HepG2 (cell line): ENCODE measurements at regions not wholly inside any gene's neighbourhood (a gene's known extent, or its start where the extent isn't known, plus 50 kb on each side); places are given as distances from the start of the nearest gene placed in this dataset.

Source experiments
- ATAC-seq: fragments of 200-7000 bp; cut with Tn5 transposase; 3 replicates; pipeline ENCODE4 v1.9.1; 2020; ENCODE audit warnings: mild to moderate bottlenecking, moderate library complexity
- BruUV-seq: library from RNA; stranded (reverse); fragments of 400-500 nt; replicated peaks from 2 replicates; lab custom pipeline; 2021; lab: Mats Ljungman, UMichigan
- CTCF ChIA-PET: fragments of 300-600 bp; formaldehyde crosslinking; extraction: SDS; loops from one replicate; lab custom pipeline; 2021; ENCODE audit warnings: low total read pairs, inconsistent platforms, low intra/inter-chr PET ratio; lab: Yijun Ruan, JAX
- POLR2A ChIA-PET: fragments of 350-600 bp; sonication (Branson Sonifier 250); formaldehyde crosslinking; loops from one replicate; lab custom pipeline; 2020; ENCODE audit warnings: antibody characterized with exemption, inconsistent platforms; lab: Yijun Ruan, JAX
- DNase-seq: peaks from one replicate; pipeline ENCODE4 v3.0.0-alpha.2; 2015; ENCODE audit warnings: low spot score
- FAIRE-seq: peaks from 3 replicates; lab custom pipeline; 2011; peaks lifted over from hg19 to GRCh38; lab: Jason Lieb, UNC
- H2AFZ ChIP-seq: one replicate; pipeline ENCODE4 v1.6.1; 2011; ENCODE audit warnings: low read length, inconsistent platforms
- H3K27ac ChIP-seq: fragments of 300-600 bp; 3 replicates; pipeline ENCODE4 v1.8.0; 2011; ENCODE audit warnings: mixed run types, mild to moderate bottlenecking, mixed read lengths, low read length, inconsistent platforms; ENCODE audit not compliant: insufficient read depth; ENCODE audit errors: extremely low read length
- H3K27me3 ChIP-seq, 2 experiments: fragments of 200-600 bp in 1 of 2; 2 replicates in 1 of 2; 3 replicates in 1 of 2; pipeline versions ENCODE4 v1.6.0 to v1.8.0; 2011; ENCODE audit warnings: low read length in 2 of 2, mild to moderate bottlenecking in 2 of 2, moderate library complexity in 2 of 2, inconsistent platforms in 1 of 2; ENCODE audit not compliant: insufficient read depth in 2 of 2, control insufficient read depth in 1 of 2
- H3K36me3 ChIP-seq, 2 experiments: fragments of 200-600 bp in 1 of 2; replicated peaks in 1 of 2; 2 replicates in 1 of 2; 3 replicates in 1 of 2; pipeline versions ENCODE4 v1.5.1 to v1.8.0; 2011; ENCODE audit warnings: low read length in 2 of 2, inconsistent platforms in 1 of 2; ENCODE audit not compliant: insufficient read depth in 2 of 2, control insufficient read depth in 1 of 2
- H3K4me1 ChIP-seq: 2 replicates; pipeline ENCODE4 v1.5.1; 2012; ENCODE audit warnings: low read length, inconsistent platforms; ENCODE audit not compliant: insufficient read depth
- H3K4me2 ChIP-seq: 2 replicates; pipeline ENCODE4 v1.6.0; 2011; ENCODE audit warnings: low read depth, low read length, inconsistent platforms
- H3K4me3 ChIP-seq, 3 experiments: fragments of 200-600 bp in 1 of 3; sonication (generic), shearing (Covaris generic) in 1 of 3; replicated peaks in 1 of 3; 2 replicates each; pipeline ENCODE4 v1.5.1; 2011 to 2016; ENCODE audit warnings: low read length in 3 of 3, inconsistent platforms in 2 of 3, low read depth in 2 of 3, mild to moderate bottlenecking in 2 of 3, control low read depth in 1 of 3, mixed read lengths in 1 of 3; ENCODE audit not compliant: insufficient read depth in 1 of 3
- H3K79me2 ChIP-seq: one replicate; pipeline ENCODE4 v1.6.1; 2011; ENCODE audit warnings: low read length, inconsistent platforms; ENCODE audit not compliant: insufficient read depth
- H3K9ac ChIP-seq: 2 replicates; pipeline ENCODE4 v1.6.0; 2011; ENCODE audit warnings: mild to moderate bottlenecking, low read depth, low read length, inconsistent platforms; ENCODE audit not compliant: insufficient read depth
- H3K9me3 ChIP-seq: 2 replicates; pipeline ENCODE4 v1.5.1; 2012; ENCODE audit warnings: mild to moderate bottlenecking, low read length
- H4K20me1 ChIP-seq: 2 replicates; pipeline ENCODE4 v1.6.0; 2011; ENCODE audit warnings: inconsistent platforms, mild to moderate bottlenecking, low read length, moderate library complexity; ENCODE audit not compliant: insufficient read depth
- NAIF1 ChIP-seq: sonication (generic); formaldehyde crosslinking; IDR thresholded peaks from 2 replicates; pipeline ENCODE4 v1.5.0; 2020; ENCODE audit warnings: mild to moderate bottlenecking, missing genetic modification reagents, borderline replicate concordance
- NR2F2 ChIP-seq: IDR thresholded peaks from 2 replicates; pipeline ENCODE4 v1.6.1; 2012; ENCODE audit warnings: low read depth, inconsistent platforms, borderline replicate concordance
- SETDB1 ChIP-seq: sonication (generic); formaldehyde crosslinking; IDR thresholded peaks from 2 replicates; pipeline ENCODE4 v1.5.1; 2020; ENCODE audit warnings: missing genetic modification reagents, mild to moderate bottlenecking, borderline replicate concordance
- STAG1 ChIP-seq: sonication (generic); formaldehyde crosslinking; IDR thresholded peaks from 2 replicates; pipeline ENCODE4 v1.4.0; 2020; ENCODE audit warnings: missing genetic modification reagents
- ZFY ChIP-seq: sonication (generic); formaldehyde crosslinking; IDR thresholded peaks from 2 replicates; pipeline ENCODE4 v1.4.0; 2020; ENCODE audit warnings: missing genetic modification reagents
- ZKSCAN1 ChIP-seq: fragments of 150-350 bp; IDR thresholded peaks from 2 replicates; pipeline ENCODE4 v1.6.1; 2014; ENCODE audit warnings: low read length
- ZNF724P ChIP-seq: sonication (generic); formaldehyde crosslinking; IDR thresholded peaks from 2 replicates; pipeline ENCODE4 v1.8.0; 2022; ENCODE audit warnings: missing genetic modification reagents, borderline replicate concordance
- WGBS: methylation state at CpG from one replicate; pipeline ENCODE4 v1.1.6; 2017; ENCODE audit warnings: low lambda C conversion rate; 5-methylcytosine and 5-hydroxymethylcytosine counted together
- in situ Hi-C: cut with HindIII; loops from 2 replicates; pipeline ENCODE4 v1.10.0; 2017; ENCODE audit warnings: low pct_unique_long_range_greater_than_20kb; ENCODE audit not compliant: extremely low pct_ligation_motif_present
- intact Hi-C: fragments of 100-400 bp; cut with micrococcal nuclease; formaldehyde crosslinking; loops from one replicate; pipeline ENCODE4 v1.10.0; 2022; ENCODE audit not compliant: unreplicated experiment
- TF ChIP-seq, protein P1 (sequence below): sonication (generic); formaldehyde crosslinking; IDR thresholded peaks from 2 replicates; pipeline ENCODE4 v1.9.0; 2021; ENCODE audit warnings: mild to moderate bottlenecking, missing genetic modification reagents
- TF ChIP-seq, protein P2 (sequence below): sonication (generic); formaldehyde crosslinking; IDR thresholded peaks from 2 replicates; pipeline ENCODE4 v1.4.0; 2020; ENCODE audit warnings: mild to moderate bottlenecking, missing genetic modification reagents

DNA sequence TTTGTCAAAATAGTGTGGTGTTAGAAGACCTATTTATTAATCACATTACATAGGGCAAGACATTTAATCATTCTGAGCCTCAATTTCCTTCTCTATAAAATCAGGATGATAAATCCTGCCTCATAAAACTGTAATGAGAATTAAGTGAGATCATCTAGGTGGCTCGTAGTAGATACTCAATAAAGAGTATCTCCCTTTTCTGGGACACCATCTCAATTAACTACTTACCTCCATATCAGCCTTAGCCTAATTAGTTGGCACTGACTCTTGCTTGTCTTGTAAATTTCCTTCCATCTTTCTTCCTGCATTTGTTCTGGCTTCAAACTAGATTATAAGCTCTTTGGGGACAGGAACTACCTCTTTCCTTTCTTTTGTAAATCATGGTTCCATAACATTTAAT, 102.6 kb upstream of the TNR start:
- H3K4me2 ChIP-seq: no peak overlapping the region
- ATAC-seq (no peak), DNase-seq (no peak), FAIRE-seq (no peak)
- H3K9me3 ChIP-seq: no peaks in the 10 kb centered on the region
- no peak overlapping the region for H3K27ac ChIP-seq
- ChIA-PET CTCF (no interaction called here), POLR2A (no interaction called here)
- no peak overlapping the region for H3K9ac ChIP-seq
- no peaks in the 10 kb centered on the region for H4K20me1 ChIP-seq
- intact Hi-C loops (no loop called here), in situ Hi-C loops (no loop called here)
- peaks cover 13% of the 10 kb centered on the region for H3K4me1 ChIP-seq
- no peaks in the 10 kb centered on the region; a peak in 1 of 5 replicates for H3K27me3 ChIP-seq
- no TSS peak for BruUV-seq
- 0% methylated on average over 1 of the region's 1 CpG for whole genome bisulfite sequencing
- no peaks in the 10 kb centered on the region for H3K36me3 ChIP-seq
- H3K4me3 ChIP-seq: no peak overlapping the region
- TF ChIP-seq NAIF1 (CRISPR knock-in tag) (no peak), STAG1 (CRISPR knock-in tag) (no peak), ZFY (CRISPR knock-in tag) (no peak), ZKSCAN1 (no peak), SETDB1 (CRISPR knock-in tag) (no peak), ZNF724P (CRISPR knock-in tag) (no peak), NR2F2 (no peak)
- TF ChIP-seq, protein P1, sequence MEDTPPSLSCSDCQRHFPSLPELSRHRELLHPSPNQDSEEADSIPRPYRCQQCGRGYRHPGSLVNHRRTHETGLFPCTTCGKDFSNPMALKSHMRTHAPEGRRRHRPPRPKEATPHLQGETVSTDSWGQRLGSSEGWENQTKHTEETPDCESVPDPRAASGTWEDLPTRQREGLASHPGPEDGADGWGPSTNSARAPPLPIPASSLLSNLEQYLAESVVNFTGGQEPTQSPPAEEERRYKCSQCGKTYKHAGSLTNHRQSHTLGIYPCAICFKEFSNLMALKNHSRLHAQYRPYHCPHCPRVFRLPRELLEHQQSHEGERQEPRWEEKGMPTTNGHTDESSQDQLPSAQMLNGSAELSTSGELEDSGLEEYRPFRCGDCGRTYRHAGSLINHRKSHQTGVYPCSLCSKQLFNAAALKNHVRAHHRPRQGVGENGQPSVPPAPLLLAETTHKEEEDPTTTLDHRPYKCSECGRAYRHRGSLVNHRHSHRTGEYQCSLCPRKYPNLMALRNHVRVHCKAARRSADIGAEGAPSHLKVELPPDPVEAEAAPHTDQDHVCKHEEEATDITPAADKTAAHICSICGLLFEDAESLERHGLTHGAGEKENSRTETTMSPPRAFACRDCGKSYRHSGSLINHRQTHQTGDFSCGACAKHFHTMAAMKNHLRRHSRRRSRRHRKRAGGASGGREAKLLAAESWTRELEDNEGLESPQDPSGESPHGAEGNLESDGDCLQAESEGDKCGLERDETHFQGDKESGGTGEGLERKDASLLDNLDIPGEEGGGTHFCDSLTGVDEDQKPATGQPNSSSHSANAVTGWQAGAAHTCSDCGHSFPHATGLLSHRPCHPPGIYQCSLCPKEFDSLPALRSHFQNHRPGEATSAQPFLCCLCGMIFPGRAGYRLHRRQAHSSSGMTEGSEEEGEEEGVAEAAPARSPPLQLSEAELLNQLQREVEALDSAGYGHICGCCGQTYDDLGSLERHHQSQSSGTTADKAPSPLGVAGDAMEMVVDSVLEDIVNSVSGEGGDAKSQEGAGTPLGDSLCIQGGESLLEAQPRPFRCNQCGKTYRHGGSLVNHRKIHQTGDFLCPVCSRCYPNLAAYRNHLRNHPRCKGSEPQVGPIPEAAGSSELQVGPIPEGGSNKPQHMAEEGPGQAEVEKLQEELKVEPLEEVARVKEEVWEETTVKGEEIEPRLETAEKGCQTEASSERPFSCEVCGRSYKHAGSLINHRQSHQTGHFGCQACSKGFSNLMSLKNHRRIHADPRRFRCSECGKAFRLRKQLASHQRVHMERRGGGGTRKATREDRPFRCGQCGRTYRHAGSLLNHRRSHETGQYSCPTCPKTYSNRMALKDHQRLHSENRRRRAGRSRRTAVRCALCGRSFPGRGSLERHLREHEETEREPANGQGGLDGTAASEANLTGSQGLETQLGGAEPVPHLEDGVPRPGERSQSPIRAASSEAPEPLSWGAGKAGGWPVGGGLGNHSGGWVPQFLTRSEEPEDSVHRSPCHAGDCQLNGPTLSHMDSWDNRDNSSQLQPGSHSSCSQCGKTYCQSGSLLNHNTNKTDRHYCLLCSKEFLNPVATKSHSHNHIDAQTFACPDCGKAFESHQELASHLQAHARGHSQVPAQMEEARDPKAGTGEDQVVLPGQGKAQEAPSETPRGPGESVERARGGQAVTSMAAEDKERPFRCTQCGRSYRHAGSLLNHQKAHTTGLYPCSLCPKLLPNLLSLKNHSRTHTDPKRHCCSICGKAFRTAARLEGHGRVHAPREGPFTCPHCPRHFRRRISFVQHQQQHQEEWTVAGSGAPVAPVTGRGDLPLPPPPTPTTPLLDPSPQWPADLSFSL (CRISPR knock-in tag): no peak
- TF ChIP-seq, protein P2, sequence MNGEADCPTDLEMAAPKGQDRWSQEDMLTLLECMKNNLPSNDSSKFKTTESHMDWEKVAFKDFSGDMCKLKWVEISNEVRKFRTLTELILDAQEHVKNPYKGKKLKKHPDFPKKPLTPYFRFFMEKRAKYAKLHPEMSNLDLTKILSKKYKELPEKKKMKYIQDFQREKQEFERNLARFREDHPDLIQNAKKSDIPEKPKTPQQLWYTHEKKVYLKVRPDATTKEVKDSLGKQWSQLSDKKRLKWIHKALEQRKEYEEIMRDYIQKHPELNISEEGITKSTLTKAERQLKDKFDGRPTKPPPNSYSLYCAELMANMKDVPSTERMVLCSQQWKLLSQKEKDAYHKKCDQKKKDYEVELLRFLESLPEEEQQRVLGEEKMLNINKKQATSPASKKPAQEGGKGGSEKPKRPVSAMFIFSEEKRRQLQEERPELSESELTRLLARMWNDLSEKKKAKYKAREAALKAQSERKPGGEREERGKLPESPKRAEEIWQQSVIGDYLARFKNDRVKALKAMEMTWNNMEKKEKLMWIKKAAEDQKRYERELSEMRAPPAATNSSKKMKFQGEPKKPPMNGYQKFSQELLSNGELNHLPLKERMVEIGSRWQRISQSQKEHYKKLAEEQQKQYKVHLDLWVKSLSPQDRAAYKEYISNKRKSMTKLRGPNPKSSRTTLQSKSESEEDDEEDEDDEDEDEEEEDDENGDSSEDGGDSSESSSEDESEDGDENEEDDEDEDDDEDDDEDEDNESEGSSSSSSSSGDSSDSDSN: no peak
- no peak overlapping the region for H2AFZ ChIP-seq
- H3K79me2 ChIP-seq: no peaks in the 10 kb centered on the region
